ENCODE measurements at regions not wholly inside any gene's neighbourhood (a gene's known extent, or its start where the extent isn't known, plus 50 kb on each side); places are given as distances from the start of the nearest gene placed in this dataset.

- FAIRE-seq (no peak), DNase-seq (ENCODE audit: low spot score) (no peak)
Measured at GRCh38 chr3:187950671-187951070, 203.3 kb upstream of the LPP start.

DNA sequence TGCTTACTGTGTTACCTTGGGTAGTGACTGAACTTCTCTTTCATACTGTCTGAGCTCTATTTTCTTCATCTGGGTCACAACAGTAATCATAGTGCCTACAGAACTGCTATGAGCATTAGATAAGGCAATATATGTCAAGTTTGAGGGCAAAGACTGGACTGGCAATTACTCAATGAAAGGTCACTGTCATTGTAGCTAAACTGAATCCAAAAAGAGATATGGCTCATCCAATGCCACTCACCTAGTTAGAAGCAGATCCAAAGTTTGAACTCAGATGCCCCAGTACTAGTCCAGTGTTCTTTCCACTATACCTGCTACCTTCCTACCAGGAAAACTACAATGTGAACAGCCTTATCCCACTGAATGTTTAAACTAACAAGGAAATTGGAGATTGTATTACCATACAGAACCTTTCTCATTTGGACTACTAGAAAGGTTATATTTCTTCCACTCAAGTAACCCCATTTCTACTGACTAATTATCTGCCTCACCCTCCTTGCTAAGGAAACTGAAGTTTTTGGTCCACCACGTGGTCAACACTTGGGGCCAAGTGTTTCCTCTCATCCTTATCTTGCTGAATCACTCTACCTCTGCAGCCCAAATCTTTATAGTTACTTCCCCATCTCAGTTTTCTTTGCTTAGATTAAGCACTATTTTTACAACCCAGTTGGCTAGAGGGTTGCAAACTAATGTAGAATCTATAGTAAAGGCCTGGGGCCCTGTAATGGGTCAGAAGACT lies 202.3 kb upstream of the LPP start:
- DNase-seq (ENCODE audit: low spot score) (no peak), FAIRE-seq (no peak)

DNA sequence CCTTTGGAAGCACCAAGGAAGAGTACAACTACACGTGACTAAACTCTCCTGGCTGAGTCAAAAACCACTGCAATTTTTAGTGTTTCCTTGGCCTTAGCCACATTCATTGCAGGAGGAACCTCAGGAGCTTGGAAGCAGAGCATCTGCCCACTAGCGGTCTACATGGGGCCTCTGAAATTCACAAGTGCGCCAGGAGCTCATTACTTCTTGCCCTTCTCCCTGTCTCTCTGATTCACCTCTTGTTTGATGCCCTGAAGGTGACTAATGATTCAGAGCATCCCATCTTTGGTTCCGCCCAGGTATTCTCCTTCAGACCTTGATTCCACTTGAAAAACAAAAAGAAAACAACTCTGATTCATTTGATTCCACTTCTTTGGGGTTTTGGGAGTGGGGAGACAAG lies 201.1 kb upstream of the LPP start:
- DNase-seq (ENCODE audit: low spot score) (no peak), FAIRE-seq (no peak)

- FAIRE-seq = no peak
Measured at GRCh38 chr3:187954516-187954872, 199.5 kb upstream of the LPP start.

DNA sequence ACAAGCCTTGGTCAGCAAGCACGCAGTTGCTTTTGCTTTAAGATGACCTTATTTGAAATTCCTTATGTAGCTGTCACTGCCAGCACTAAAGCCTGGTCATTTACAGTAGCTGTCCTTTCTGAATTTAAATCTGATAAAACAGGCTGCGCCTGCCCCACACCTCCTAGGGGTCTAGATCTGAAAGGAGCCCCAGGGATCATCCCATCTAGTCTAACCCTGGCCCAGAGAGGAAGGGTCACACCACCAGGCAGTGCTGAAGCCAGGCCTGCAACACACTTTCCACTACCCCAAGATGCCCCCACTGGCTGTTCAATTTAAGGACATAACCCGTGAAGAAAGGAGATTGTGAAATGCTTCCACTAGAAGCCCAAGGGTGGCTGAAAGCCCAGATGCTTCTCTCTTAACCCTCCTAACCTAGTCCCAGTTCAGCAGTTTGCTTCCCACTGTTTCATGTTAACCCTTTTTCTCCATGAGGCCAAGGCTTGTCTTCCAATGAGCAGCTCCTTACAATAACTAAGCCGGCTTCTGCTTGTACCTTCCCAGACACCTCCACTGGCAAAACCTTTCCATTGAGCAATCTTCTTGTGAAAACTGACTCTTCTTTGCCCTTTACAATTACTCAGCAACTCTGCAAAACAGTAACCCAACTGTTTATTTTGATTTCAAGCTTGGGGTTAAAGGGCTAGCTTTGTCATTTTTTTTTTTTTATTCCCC lies 198.9 kb upstream of the LPP start:
- FAIRE-seq = no peak
- DNase-seq (ENCODE audit: low spot score) = peak; percentile 13

More at GRCh38 chr3:187954516-187954872, 199.5 kb upstream of the LPP start:
- DNase-seq (ENCODE audit: low spot score) = no peak

DNA sequence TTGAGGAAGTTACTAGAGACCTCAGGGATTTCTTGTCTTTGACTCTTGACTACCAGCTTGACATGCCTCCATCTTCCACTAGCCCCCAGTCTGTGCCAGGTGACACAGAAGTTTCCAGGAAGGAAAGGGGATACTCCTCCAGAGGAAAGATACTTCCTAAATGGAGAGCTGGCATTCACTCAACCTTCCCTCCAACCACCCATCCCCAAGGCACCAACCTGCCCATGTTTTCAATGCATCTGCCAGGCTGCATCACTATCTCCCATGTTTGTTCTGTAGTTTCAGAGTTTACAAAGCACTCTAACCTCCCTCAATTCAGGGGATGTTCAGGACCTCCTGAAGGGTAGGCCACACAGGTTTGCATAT lies 198.4 kb upstream of the LPP start:
- DNase-seq (ENCODE audit: low spot score) (no peak), FAIRE-seq (no peak)

- DNase-seq (ENCODE audit: low spot score) (no peak), FAIRE-seq (no peak)
Measured at GRCh38 chr3:187957165-187957581, 196.8 kb upstream of the LPP start.

GRCh38 chr3:187957582-187957981 lies 196.4 kb upstream of the LPP start:
- DNase-seq (ENCODE audit: low spot score) (no peak), FAIRE-seq (no peak)

GRCh38 chr3:187958432-187959003 lies 195.4 kb upstream of the LPP start:
- FAIRE-seq (no peak), DNase-seq (ENCODE audit: low spot score) (no peak)

- DNase-seq (ENCODE audit: low spot score) = no peak
- no peak for FAIRE-seq
Measured at GRCh38 chr3:187960820-187961219, 193.1 kb upstream of the LPP start.

- DNase-seq (ENCODE audit: low spot score) (no peak), FAIRE-seq (no peak)
Measured at GRCh38 chr3:187961366-187961765, 192.6 kb upstream of the LPP start.

GRCh38 chr3:187963003-187963676 lies 190.8 kb upstream of the LPP start:
- no peak for FAIRE-seq
- no peak for DNase-seq (ENCODE audit: low spot score)

GRCh38 chr3:187963677-187964385 lies 190.1 kb upstream of the LPP start:
- FAIRE-seq (no peak), DNase-seq (ENCODE audit: low spot score) (no peak)

- FAIRE-seq (no peak), DNase-seq (ENCODE audit: low spot score) (no peak)
Measured at GRCh38 chr3:187964760-187965159, 189.2 kb upstream of the LPP start.

DNA sequence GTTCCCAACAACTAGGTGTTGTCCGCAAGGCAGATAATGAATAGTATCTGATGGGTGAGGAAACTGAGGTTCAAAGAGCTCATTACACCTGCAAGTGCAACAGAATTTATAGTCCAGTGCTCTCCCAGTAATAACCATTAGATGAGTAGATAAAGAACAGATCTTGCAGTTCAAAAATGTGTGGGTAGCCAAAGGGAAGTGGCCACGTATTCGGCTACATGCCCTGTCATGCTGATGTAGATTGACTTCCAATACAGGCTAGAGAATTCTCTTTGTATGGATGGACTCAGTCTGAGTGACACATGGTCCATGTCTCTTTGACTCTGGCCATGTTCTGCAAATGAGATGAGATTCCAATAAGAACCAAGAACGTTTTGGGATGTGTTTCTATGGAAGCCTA lies 187.9 kb upstream of the LPP start:
- no peak for FAIRE-seq
- no peak for DNase-seq (ENCODE audit: low spot score)

DNA sequence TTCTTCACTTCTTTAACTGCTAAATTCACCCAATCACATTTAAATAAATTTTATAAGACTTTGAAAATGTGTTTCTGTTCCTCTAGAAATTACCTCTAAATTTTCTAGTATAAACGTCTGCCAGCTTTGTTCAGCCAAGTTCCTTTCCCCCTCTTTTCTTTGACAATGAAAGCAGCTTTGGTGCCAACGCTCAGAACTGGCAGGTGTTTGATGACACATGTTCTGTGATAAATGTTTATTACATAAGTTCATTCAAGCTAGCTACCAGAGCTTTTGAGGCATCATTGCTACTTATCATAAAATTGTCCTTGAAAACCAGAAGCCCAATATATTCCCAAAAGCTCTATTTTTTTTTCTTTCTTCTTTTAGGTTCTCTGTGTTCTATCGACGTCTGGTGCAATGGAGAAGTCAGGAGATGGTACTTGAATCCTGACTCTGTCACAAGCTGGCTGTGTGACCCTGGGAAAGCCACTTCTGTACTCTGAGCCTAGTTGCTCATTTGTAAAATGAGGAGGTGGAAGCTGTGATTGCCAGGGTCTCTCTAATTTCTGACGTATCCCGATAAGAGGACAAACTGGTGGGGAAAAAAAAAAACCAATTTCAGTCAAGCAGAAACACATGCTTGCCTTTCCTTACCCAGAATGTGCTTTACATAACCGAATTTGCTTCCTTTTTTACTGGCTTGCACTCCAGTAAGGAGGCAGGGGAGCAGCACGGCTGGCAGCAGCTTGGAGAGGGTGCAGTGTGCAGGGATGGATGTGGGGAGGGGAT lies 187.1 kb upstream of the LPP start:
- no peak for DNase-seq (ENCODE audit: low spot score)

DNA sequence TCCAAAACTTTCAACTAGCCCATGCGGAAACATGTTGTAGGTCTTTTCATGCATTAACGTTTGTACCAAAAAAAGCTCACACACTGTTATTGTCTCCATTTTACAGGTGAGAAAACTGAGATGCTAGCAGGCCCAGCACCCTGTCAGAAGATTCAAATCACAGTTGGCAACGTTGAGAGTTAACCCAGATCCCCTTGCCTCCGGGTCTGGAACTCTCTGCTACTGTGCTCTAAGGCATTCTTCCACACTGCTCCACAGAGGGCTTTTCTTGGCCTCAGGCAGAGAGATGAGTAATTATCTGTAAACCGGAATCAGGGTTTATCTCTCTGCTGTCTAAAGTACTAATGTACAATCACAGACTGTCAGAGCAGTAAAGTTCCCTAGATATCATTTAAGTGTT lies 186.0 kb upstream of the LPP start:
- FAIRE-seq = no peak
- no peak for DNase-seq (ENCODE audit: low spot score)

More for the DNA sequence above, 187.1 kb upstream of the LPP start:
- no peak for FAIRE-seq

- FAIRE-seq (no peak), DNase-seq (ENCODE audit: low spot score) (no peak)
Measured at GRCh38 chr3:187968883-187969580, 184.9 kb upstream of the LPP start.

- FAIRE-seq = no peak
- no peak for DNase-seq (ENCODE audit: low spot score)
Measured at GRCh38 chr3:187969581-187969950, 184.4 kb upstream of the LPP start.

DNA sequence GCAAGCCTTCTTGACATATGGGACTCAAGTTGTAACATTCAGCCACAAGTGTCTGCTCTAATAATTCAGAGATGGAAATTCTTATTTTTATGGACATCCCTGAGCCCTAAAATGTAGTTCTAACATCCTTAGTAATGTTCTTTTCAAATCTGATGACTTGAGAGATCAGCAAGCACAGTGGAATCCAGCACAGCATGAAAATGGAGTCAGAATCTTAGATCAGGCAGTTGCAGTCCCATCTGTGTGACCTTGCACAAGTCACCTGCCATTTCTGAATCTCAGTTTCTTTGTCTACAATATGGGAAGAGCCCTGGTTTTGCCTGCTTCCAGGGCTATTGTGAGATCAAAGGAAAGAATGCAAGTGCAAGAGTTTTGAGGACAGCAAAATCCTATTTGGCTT lies 183.9 kb upstream of the LPP start:
- no peak for FAIRE-seq
- no peak for DNase-seq (ENCODE audit: low spot score)
